SK-N-SH (cell line): ENCODE measurements at regions not wholly inside any gene's neighbourhood (a gene's known extent, or its start where the extent isn't known, plus 50 kb on each side); places are given as distances from the start of the nearest gene placed in this dataset.

Experiments used
- EP300 ChIP-seq, 2 experiments: IDR thresholded peaks; 2 replicates each; pipeline versions ENCODE4 v1.4.0 to v1.6.1; 2012; ENCODE audit warnings: borderline replicate concordance in 1 of 2, low read depth in 1 of 2, low read length in 1 of 2
- POLR2AphosphoS5 ChIP-seq: IDR thresholded peaks from 2 replicates; pipeline ENCODE4 v1.6.1; 2012; ENCODE audit warnings: low read depth, low read length
- RFX5 ChIP-seq: IDR thresholded peaks from 2 replicates; pipeline ENCODE4 v1.6.1; 2012; ENCODE audit warnings: mild to moderate bottlenecking, improper control_type of control experiment, low read length

GRCh38 chr12:60169904-60170303, 574.1 kb downstream of the SLC16A7 start:
- TF ChIP-seq EP300 (IDR thresholded peaks at IDR 0.05; ENCODE audit: borderline replicate concordance in 1 of 2, low read depth in 1 of 2, low read length in 1 of 2) (no peak), POLR2AphosphoS5 (no peak), RFX5 (no peak)
